ENCODE measurements at regions not wholly inside any gene's neighbourhood (a gene's known extent, or its start where the extent isn't known, plus 50 kb on each side); places are given as distances from the start of the nearest gene placed in this dataset.

GRCh38 chr4:105059337-105059736 lies 87.3 kb upstream of the TET2 start (continued):
- 0 out of 4 replicates have a peak, but pooled peaks of 1 of the 2 experiments have one; percentile 44 for TF ChIP-seq CEBPB (IDR thresholded peaks at IDR 0.05; ENCODE audit: borderline replicate concordance in 1 of 2, low read depth in 2 of 2, low read length in 2 of 2)
- TF ChIP-seq CHD2 (IDR thresholded peaks at IDR 0.05; ENCODE audit: borderline replicate concordance, low read depth, low read length): no peak
- no peak for TF ChIP-seq WRNIP1 (IDR thresholded peaks at IDR 0.05; ENCODE audit: borderline replicate concordance, low read depth, low read length)
- TF ChIP-seq ATF3 (IDR thresholded peaks at IDR 0.05; ENCODE audit: borderline replicate concordance, extremely low read depth, low read depth, low read length): no peak
- TF ChIP-seq EGR1 (IDR thresholded peaks at IDR 0.05; ENCODE audit: borderline replicate concordance in 1 of 2, low read depth in 2 of 2, low read length in 2 of 2): 0 out of 3 replicates have a peak, but pooled peaks of 1 of the 2 experiments have one; percentile 7
- TF ChIP-seq TARDBP (IDR thresholded peaks at IDR 0.05; ENCODE audit: borderline replicate concordance): 0 out of 2 replicates have a peak, but pooled peaks have one; percentile 40
- no peak for TF ChIP-seq ZBTB33 (IDR thresholded peaks at IDR 0.05)
- TF ChIP-seq POLR2A (IDR thresholded peaks at IDR 0.05; ENCODE audit: low read depth, low read length): no peak
- TF ChIP-seq E4F1 (IDR thresholded peaks at IDR 0.05; ENCODE audit: borderline replicate concordance, partially characterized antibody): no peak
- no peak for TF ChIP-seq BMI1 (IDR thresholded peaks at IDR 0.05; ENCODE audit: borderline replicate concordance)
- no peak for TF ChIP-seq CBX5 (IDR thresholded peaks at IDR 0.05; ENCODE audit: low read depth)
- TF ChIP-seq GABPA (IDR thresholded peaks at IDR 0.05; ENCODE audit: low read depth): peak; percentile 39; the same call in 1 of the 2 replicates
- peak; percentile 93; the same call in 1 of the 2 replicates for TF ChIP-seq MTA3 (IDR thresholded peaks at IDR 0.05; ENCODE audit: borderline replicate concordance, low read length)
- TF ChIP-seq TCF7 (IDR thresholded peaks at IDR 0.05; ENCODE audit: borderline replicate concordance): no peak
- TF ChIP-seq KAT2A (conservative IDR thresholded peaks at IDR 0.05; ENCODE audit: control insufficient read depth, low read depth, low read length): no peak
- TF ChIP-seq SRF (IDR thresholded peaks at IDR 0.05; ENCODE audit: low read depth in 2 of 2, low read length in 2 of 2): no peak
- no peak for TF ChIP-seq SIN3A (IDR thresholded peaks at IDR 0.05; ENCODE audit: low read depth, low read length)
- TF ChIP-seq HDAC2 (IDR thresholded peaks at IDR 0.05): no peak
- no peak for TF ChIP-seq NR2C1 (IDR thresholded peaks at IDR 0.05)
- no peak for TF ChIP-seq USF1 (IDR thresholded peaks at IDR 0.05; ENCODE audit: borderline replicate concordance, extremely low read length, insufficient read depth, low read depth, low read length)
- peak; percentile 27; the same call in 1 of the 2 replicates for TF ChIP-seq RAD51 (IDR thresholded peaks at IDR 0.05)
- peak; percentile 89 for TF ChIP-seq RUNX3 (IDR thresholded peaks at IDR 0.05; ENCODE audit: low read length)
- no peak for TF ChIP-seq CHD1 (IDR thresholded peaks at IDR 0.05; ENCODE audit: low read depth, low read length)
- TF ChIP-seq SKIL (IDR thresholded peaks at IDR 0.05; ENCODE audit: low read depth, poor library complexity, severe bottlenecking): peak; percentile 14
- no peak for TF ChIP-seq KDM1A (IDR thresholded peaks at IDR 0.05; ENCODE audit: borderline replicate concordance)

Measured in GM12878 (cell line).